ENCODE measurements at regions not wholly inside any gene's neighbourhood (a gene's known extent, or its start where the extent isn't known, plus 50 kb on each side); places are given as distances from the start of the nearest gene placed in this dataset.

DNA sequence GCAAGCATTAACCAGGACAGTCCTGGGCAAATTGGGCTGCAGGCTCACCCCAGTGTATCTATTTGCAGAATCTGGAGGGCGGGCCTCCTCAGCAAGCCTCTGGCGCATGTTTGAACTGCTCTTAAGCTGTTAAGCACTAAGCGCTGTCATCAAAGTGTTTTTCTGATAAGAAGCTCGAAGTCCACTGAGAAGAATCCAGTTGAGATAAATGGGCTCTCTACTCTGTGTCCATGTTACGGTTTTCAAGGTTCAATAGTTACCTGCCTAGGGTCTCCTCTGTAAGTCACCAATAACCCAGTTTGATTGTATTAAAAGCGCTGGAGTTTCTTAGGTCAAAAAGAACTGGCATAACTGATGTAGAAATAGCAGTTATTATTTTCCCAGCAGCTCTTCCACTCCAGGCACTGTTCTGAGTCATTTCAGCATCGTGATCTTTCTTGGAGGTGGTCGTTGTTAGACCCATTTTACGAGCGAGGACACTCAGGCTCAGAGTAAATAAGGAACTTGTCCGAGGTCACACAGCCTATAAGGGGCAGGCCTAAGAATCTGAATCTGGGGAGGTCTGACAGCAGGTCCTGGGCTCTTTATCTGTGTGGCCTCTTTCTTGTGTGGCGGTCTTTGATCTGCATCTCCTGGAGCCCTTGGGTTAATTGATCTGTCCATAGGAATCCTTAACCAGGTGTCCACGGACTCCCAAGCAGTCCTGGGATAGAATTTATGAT is 207.4 kb upstream of the ZNF217 start:
- no peak for DNase-seq (ENCODE audit: low read depth, low spot score)
- Histone ChIP-seq H3K36me3 (ENCODE audit: insufficient read depth, insufficient read length, low read length) (no peaks in the 10 kb centered on the region), H3K9me3 (ENCODE audit: insufficient read depth, low read length) (no peaks in the 10 kb centered on the region), H3K4me3 (ENCODE audit: insufficient read length, low read depth) (no peak overlapping the region), H3K9ac (ENCODE audit: insufficient read length, low read depth) (no peak overlapping the region), H3K4me1 (ENCODE audit: insufficient read depth, insufficient read length) (no peaks in the 10 kb centered on the region), H3K27me3 (ENCODE audit: insufficient read depth, insufficient read length) (no peaks in the 10 kb centered on the region)
- TF ChIP-seq YY1 (IDR thresholded peaks at IDR 0.05; ENCODE audit: insufficient read depth, insufficient read length) (no peak), ZNF274 (IDR thresholded peaks at IDR 0.05; ENCODE audit: low read depth, low read length) (no peak), SUZ12 (IDR thresholded peaks at IDR 0.05; ENCODE audit: extremely low read depth, insufficient read depth, insufficient read length) (no peak)

DNA sequence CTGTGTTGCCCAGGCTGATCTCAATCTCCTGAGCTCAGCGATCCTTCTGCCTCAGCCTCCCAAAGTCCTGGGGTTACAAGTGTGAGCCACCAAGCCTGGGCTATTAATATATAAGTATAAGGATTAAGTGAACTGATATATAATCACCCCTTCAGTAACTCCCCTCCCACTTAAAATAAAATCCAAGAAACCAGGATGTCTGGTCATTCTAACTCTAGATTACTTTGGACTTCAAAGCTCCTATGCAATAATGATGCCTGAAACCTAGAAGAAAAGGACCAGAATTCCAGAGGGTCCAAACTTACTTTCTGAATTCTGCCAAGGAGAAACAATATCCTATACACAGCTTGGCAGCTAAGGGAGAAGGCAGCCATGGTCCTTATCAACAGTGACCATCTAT is 206.8 kb upstream of the ZNF217 start:
- Histone ChIP-seq H3K27me3 (ENCODE audit: insufficient read depth, insufficient read length) (no peaks in the 10 kb centered on the region), H3K36me3 (ENCODE audit: insufficient read depth, insufficient read length, low read length) (no peaks in the 10 kb centered on the region), H3K4me1 (ENCODE audit: insufficient read depth, insufficient read length) (no peaks in the 10 kb centered on the region), H3K9me3 (ENCODE audit: insufficient read depth, low read length) (no peaks in the 10 kb centered on the region), H3K4me3 (ENCODE audit: insufficient read length, low read depth) (no peak overlapping the region), H3K9ac (ENCODE audit: insufficient read length, low read depth) (no peak overlapping the region)
- TF ChIP-seq YY1 (IDR thresholded peaks at IDR 0.05; ENCODE audit: insufficient read depth, insufficient read length) (no peak), SUZ12 (IDR thresholded peaks at IDR 0.05; ENCODE audit: extremely low read depth, insufficient read depth, insufficient read length) (no peak), ZNF274 (IDR thresholded peaks at IDR 0.05; ENCODE audit: low read depth, low read length) (no peak)
- no peak for DNase-seq (ENCODE audit: low read depth, low spot score)

DNA sequence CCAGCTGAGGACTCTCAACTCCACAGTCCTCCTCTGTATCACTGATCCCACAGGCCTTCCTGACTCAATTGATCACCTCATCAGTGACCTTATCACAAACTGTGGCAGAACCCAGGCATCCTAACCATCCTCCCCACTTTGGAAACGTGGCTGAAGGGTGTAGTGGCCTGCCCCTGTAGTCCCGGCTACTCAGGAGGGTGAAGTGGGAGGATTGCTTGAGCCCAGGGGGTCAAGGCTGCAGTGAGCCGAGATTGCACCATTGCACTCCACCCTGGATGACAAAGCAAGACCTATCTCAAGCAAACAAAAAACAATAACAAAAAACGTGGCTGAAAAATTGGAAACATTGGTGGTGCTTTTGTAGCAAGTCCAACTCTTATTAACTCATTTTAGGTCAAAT is 203.4 kb upstream of the ZNF217 start:
- TF ChIP-seq ZNF274 (IDR thresholded peaks at IDR 0.05; ENCODE audit: low read depth, low read length) (no peak), YY1 (IDR thresholded peaks at IDR 0.05; ENCODE audit: insufficient read depth, insufficient read length) (no peak), SUZ12 (IDR thresholded peaks at IDR 0.05; ENCODE audit: extremely low read depth, insufficient read depth, insufficient read length) (no peak)
- no peak for DNase-seq (ENCODE audit: low read depth, low spot score)
- Histone ChIP-seq H3K9me3 (ENCODE audit: insufficient read depth, low read length) (no peaks in the 10 kb centered on the region), H3K4me3 (ENCODE audit: insufficient read length, low read depth) (no peak overlapping the region), H3K36me3 (ENCODE audit: insufficient read depth, insufficient read length, low read length) (no peaks in the 10 kb centered on the region), H3K27me3 (ENCODE audit: insufficient read depth, insufficient read length) (no peaks in the 10 kb centered on the region), H3K4me1 (ENCODE audit: insufficient read depth, insufficient read length) (no peaks in the 10 kb centered on the region), H3K9ac (ENCODE audit: insufficient read length, low read depth) (no peak overlapping the region)

DNA sequence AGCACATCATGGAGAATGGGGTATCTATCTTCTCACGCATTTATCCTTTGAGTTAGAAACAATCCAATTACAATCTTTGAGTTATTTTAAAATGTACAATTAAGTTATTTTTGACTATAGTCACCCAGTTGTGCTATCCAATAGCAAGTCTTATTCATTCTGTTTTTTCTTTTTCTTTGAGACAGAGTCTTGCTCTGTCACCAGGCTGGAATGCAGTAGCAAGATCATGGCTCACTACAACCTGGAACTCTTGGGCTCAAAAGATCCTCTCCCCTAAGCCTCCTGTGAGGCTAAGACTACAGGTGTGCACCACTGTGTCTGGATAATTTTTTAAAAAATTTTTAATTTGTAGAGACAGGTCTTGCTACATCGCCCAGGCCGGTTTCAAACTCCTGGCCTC is 201.5 kb upstream of the ZNF217 start:
- Histone ChIP-seq H3K27me3 (ENCODE audit: insufficient read depth, insufficient read length) (no peaks in the 10 kb centered on the region), H3K9me3 (ENCODE audit: insufficient read depth, low read length) (no peaks in the 10 kb centered on the region), H3K4me1 (ENCODE audit: insufficient read depth, insufficient read length) (no peaks in the 10 kb centered on the region), H3K36me3 (ENCODE audit: insufficient read depth, insufficient read length, low read length) (no peaks in the 10 kb centered on the region), H3K9ac (ENCODE audit: insufficient read length, low read depth) (no peak overlapping the region), H3K4me3 (ENCODE audit: insufficient read length, low read depth) (no peak overlapping the region)
- no peak for DNase-seq (ENCODE audit: low read depth, low spot score)
- TF ChIP-seq ZNF274 (IDR thresholded peaks at IDR 0.05; ENCODE audit: low read depth, low read length) (no peak), SUZ12 (IDR thresholded peaks at IDR 0.05; ENCODE audit: extremely low read depth, insufficient read depth, insufficient read length) (no peak), YY1 (IDR thresholded peaks at IDR 0.05; ENCODE audit: insufficient read depth, insufficient read length) (no peak)

DNA sequence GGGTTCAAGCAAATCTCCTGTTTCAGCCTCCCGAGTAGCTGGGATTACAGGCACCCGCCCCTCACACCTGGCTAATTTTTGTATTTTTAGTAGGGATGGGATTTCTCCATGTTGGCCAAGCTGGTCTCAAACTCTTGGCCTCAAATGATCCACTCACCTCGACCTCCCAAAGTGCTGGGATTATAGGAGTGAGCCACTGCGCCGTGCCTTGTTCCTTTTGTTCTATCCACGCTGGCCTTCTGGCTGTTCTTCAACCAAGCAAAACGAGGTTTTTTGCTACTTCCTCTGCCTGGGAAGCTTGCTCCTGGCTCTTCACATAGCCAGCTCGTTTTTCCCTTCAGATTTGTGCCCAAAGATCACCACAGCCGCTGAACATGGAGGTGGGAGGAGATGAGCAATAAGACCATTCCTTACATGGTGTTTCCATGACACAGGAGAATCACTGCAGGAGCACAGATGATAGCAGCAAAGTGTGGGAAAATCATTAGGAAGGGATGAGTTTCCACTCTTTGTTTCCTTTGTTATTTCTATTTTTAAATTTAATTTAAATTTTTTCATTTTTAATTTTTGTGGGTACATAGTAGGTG is 201.0 kb upstream of the ZNF217 start:
- no peak for DNase-seq (ENCODE audit: low read depth, low spot score)
- Histone ChIP-seq H3K9me3 (ENCODE audit: insufficient read depth, low read length) (no peaks in the 10 kb centered on the region), H3K27me3 (ENCODE audit: insufficient read depth, insufficient read length) (no peaks in the 10 kb centered on the region), H3K4me3 (ENCODE audit: insufficient read length, low read depth) (no peak overlapping the region), H3K4me1 (ENCODE audit: insufficient read depth, insufficient read length) (no peaks in the 10 kb centered on the region), H3K36me3 (ENCODE audit: insufficient read depth, insufficient read length, low read length) (no peaks in the 10 kb centered on the region), H3K9ac (ENCODE audit: insufficient read length, low read depth) (no peak overlapping the region)
- TF ChIP-seq YY1 (IDR thresholded peaks at IDR 0.05; ENCODE audit: insufficient read depth, insufficient read length): no peak
- no peak for TF ChIP-seq ZNF274 (IDR thresholded peaks at IDR 0.05; ENCODE audit: low read depth, low read length)
- no peak for TF ChIP-seq SUZ12 (IDR thresholded peaks at IDR 0.05; ENCODE audit: extremely low read depth, insufficient read depth, insufficient read length)

DNA sequence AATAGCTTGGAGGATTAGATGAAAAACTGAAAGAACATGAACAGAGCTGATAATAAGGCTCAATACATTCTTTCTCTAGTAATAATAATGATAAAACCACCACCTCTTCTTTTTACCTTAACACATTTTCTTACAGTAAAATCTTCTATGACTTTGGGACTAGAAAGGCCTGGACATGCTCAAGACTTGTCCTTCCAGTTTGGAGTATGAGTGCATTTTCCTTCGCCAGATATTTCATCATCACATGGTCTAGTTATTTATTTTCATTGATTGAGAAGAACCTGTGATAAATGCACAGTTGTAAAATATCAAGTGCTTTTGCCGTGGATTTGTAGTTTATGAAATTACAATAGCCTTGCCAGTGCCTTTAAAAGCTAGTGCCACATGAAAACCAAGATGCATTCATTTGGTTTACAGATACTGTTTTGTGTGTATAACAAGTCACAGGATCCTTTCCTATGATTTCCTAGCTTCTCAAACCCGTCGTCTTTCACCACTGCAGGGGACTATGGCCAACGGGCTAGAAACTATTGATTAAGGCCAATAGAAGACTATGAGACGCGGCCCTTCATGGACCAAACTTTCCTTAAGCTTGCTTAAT is 200.2 kb upstream of the ZNF217 start:
- no peaks in the 10 kb centered on the region for H3K4me1 ChIP-seq (ENCODE audit: insufficient read depth, insufficient read length)
- H3K9ac ChIP-seq (ENCODE audit: insufficient read length, low read depth): no peak overlapping the region
- TF ChIP-seq YY1 (IDR thresholded peaks at IDR 0.05; ENCODE audit: insufficient read depth, insufficient read length): no peak
- H3K27me3 ChIP-seq (ENCODE audit: insufficient read depth, insufficient read length): no peaks in the 10 kb centered on the region
- H3K9me3 ChIP-seq (ENCODE audit: insufficient read depth, low read length): no peaks in the 10 kb centered on the region
- no peak overlapping the region for H3K4me3 ChIP-seq (ENCODE audit: insufficient read length, low read depth)
- DNase-seq (ENCODE audit: low read depth, low spot score): no peak
- H3K36me3 ChIP-seq (ENCODE audit: insufficient read depth, insufficient read length, low read length): no peaks in the 10 kb centered on the region

DNA sequence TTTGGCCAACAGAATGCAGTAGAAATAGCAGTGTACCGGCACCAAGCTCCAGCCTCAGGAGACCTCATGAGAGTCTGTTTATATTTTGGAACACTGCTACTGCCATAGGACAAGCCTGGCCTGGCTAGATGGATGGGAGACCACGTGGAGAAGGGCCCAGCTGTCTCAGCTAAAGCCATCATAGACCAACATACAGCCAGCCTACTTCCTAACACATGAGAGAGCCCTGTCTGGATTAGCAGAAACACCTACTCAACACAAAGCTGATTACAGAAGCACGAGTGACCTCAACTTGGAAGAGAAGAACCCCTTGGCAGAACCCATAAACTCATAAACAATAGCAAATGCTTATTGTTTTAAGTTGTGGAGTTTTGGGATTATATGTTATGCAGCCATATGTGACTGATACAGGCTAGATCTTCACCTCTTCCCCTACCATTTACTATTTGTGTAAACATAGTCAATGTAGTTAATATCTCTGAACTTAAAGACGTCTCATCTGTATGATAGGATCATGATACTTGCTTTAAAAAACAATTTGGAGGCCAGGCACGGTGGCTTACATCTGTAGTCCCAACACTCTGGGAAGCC is 199.4 kb upstream of the ZNF217 start:
- H3K4me3 ChIP-seq (ENCODE audit: insufficient read length, low read depth): no peak overlapping the region

More for the DNA sequence above, 199.4 kb upstream of the ZNF217 start:
- no peaks in the 10 kb centered on the region for H3K9me3 ChIP-seq (ENCODE audit: insufficient read depth, low read length)
- no peaks in the 10 kb centered on the region for H3K4me1 ChIP-seq (ENCODE audit: insufficient read depth, insufficient read length)
- no peak for TF ChIP-seq SUZ12 (IDR thresholded peaks at IDR 0.05; ENCODE audit: extremely low read depth, insufficient read depth, insufficient read length)
- no peak for TF ChIP-seq YY1 (IDR thresholded peaks at IDR 0.05; ENCODE audit: insufficient read depth, insufficient read length)
- TF ChIP-seq ZNF274 (IDR thresholded peaks at IDR 0.05; ENCODE audit: low read depth, low read length): no peak
- no peak for DNase-seq (ENCODE audit: low read depth, low spot score)
- no peaks in the 10 kb centered on the region for H3K36me3 ChIP-seq (ENCODE audit: insufficient read depth, insufficient read length, low read length)
- H3K9ac ChIP-seq (ENCODE audit: insufficient read length, low read depth): no peak overlapping the region
- H3K27me3 ChIP-seq (ENCODE audit: insufficient read depth, insufficient read length): no peaks in the 10 kb centered on the region
